Loucy (cell line): ENCODE measurements at regions not wholly inside any gene's neighbourhood (a gene's known extent, or its start where the extent isn't known, plus 50 kb on each side); places are given as distances from the start of the nearest gene placed in this dataset.

Source experiments
- EZH2phosphoT487 ChIP-seq: fragments of 200-600 bp; IDR thresholded peaks from 2 replicates; pipeline ENCODE4 v1.6.1; 2018; ENCODE audit warnings: antibody characterized with exemption, mild to moderate bottlenecking, moderate library complexity, borderline replicate concordance
- TF ChIP-seq, protein P1 (sequence below): fragments of 200-600 bp; sonication (generic); conservative IDR thresholded peaks from 2 replicates; pipeline ENCODE4 v1.5.1; 2014; ENCODE audit warnings: mild to moderate bottlenecking, antibody characterized with exemption, low read length

DNA sequence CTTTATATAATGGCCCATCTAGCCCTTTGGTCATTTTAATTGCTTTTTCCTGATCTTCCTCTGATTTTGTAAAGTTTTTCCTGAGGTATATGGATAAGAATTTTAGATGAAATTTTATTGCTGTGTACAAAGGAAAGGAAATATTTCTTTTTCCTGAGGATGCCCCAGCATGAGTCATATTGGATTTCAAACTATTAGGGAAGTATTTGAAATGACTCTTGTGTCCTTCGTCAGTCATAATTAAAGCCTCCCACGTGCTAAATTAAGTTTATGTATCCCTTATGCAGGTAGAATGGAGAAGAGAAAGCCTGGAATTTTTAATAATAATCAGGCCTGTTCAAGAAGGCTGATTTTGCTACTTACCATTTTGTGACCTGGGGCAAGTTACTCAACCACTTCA, 82.6 kb upstream of the GLI3 start:
- TF ChIP-seq EZH2phosphoT487: no peak
- TF ChIP-seq, protein P1, sequence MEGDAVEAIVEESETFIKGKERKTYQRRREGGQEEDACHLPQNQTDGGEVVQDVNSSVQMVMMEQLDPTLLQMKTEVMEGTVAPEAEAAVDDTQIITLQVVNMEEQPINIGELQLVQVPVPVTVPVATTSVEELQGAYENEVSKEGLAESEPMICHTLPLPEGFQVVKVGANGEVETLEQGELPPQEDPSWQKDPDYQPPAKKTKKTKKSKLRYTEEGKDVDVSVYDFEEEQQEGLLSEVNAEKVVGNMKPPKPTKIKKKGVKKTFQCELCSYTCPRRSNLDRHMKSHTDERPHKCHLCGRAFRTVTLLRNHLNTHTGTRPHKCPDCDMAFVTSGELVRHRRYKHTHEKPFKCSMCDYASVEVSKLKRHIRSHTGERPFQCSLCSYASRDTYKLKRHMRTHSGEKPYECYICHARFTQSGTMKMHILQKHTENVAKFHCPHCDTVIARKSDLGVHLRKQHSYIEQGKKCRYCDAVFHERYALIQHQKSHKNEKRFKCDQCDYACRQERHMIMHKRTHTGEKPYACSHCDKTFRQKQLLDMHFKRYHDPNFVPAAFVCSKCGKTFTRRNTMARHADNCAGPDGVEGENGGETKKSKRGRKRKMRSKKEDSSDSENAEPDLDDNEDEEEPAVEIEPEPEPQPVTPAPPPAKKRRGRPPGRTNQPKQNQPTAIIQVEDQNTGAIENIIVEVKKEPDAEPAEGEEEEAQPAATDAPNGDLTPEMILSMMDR: no peak
